ENCODE measurements at regions not wholly inside any gene's neighbourhood (a gene's known extent, or its start where the extent isn't known, plus 50 kb on each side); places are given as distances from the start of the nearest gene placed in this dataset.
"Not testable (repeated sequence)": the region's sequence is repeated elsewhere in the genome, so short reads cannot be mapped to it uniquely, and the experiment has no call there.

GRCh38 chr20:19835533-19836222 lies 77.6 kb downstream of the RIN2 start:
- no peak for DNase-seq

GRCh38 chr20:19838468-19838867 lies 80.4 kb downstream of the RIN2 start:
- no peak for DNase-seq

- no peak for DNase-seq
Observed at GRCh38 chr20:19839053-19839452, 81.0 kb downstream of the RIN2 start.

- no peak for DNase-seq
Observed at GRCh38 chr20:19840111-19840710, 82.2 kb downstream of the RIN2 start.

GRCh38 chr20:19841740-19842139 lies 83.7 kb downstream of the RIN2 start:
- no peak for DNase-seq

- not testable (repeated sequence) for DNase-seq
Observed at GRCh38 chr20:19844850-19845249, 86.8 kb downstream of the RIN2 start.

- DNase-seq: no peak
Observed at GRCh38 chr20:19847383-19847782, 89.3 kb downstream of the RIN2 start.

GRCh38 chr20:19849341-19850197 lies 91.5 kb downstream of the RIN2 start:
- no peak for DNase-seq

- no peak for DNase-seq
Observed at GRCh38 chr20:19850198-19850533, 92.1 kb downstream of the RIN2 start.

GRCh38 chr20:19851861-19852260 lies 93.8 kb downstream of the RIN2 start:
- no peak for DNase-seq

- no peak for DNase-seq
Observed at GRCh38 chr20:19855416-19855815, 97.4 kb downstream of the RIN2 start.

GRCh38 chr20:19858466-19859371 lies 100.7 kb downstream of the RIN2 start:
- no peak for DNase-seq

GRCh38 chr20:19859444-19859843 lies 101.4 kb downstream of the RIN2 start:
- DNase-seq: no peak

- no peak for DNase-seq
Observed at GRCh38 chr20:19860737-19861136, 102.7 kb downstream of the RIN2 start.

- no peak for DNase-seq
Observed at GRCh38 chr20:19861147-19861759, 103.2 kb downstream of the RIN2 start.

- DNase-seq: no peak
Observed at GRCh38 chr20:19864130-19864529, 106.1 kb downstream of the RIN2 start.

GRCh38 chr20:19866070-19866469 lies 108.0 kb downstream of the RIN2 start:
- DNase-seq: no peak

GRCh38 chr20:19867074-19867473 lies 109.0 kb downstream of the RIN2 start:
- DNase-seq: no peak

- no peak for DNase-seq
Observed at GRCh38 chr20:19867940-19868371, 109.9 kb downstream of the RIN2 start.

GRCh38 chr20:19868441-19868840 lies 110.4 kb downstream of the RIN2 start:
- DNase-seq: no peak

GRCh38 chr20:19872001-19872400 lies 113.9 kb downstream of the RIN2 start:
- no peak for DNase-seq

- DNase-seq: no peak
Observed at GRCh38 chr20:19874040-19874727, 116.1 kb downstream of the RIN2 start.

All from NCI-H2227 treated with DMSO at 0.1 percent for 48 hours (cell line).